OCI-LY3 (cell line): ENCODE measurements at regions not wholly inside any gene's neighbourhood (a gene's known extent, or its start where the extent isn't known, plus 50 kb on each side); places are given as distances from the start of the nearest gene placed in this dataset.

Experiments used
- H2AFZ ChIP-seq: fragments of 200-600, 300-600 bp; shearing (Covaris generic); 2 replicates; pipeline ENCODE4 v1.6.0; 2014; ENCODE audit warnings: antibody characterized with exemption, low read depth, low read length
- H3K27ac ChIP-seq: fragments of 200-600, 300-600 bp; sonication (generic); 2 replicates; pipeline ENCODE4 v1.5.1; 2014; ENCODE audit warnings: mild to moderate bottlenecking, low read length, moderate library complexity, mixed read lengths
- H3K27me3 ChIP-seq: fragments of 200-600, 300-600 bp; sonication (generic); 2 replicates; pipeline ENCODE4 v1.6.1; 2014; ENCODE audit warnings: low read depth, low read length, mixed read lengths
- H3K36me3 ChIP-seq: fragments of 200-600, 300-600 bp; sonication (generic); replicated peaks from 2 replicates; pipeline ENCODE3; 2014; ENCODE audit warnings: low read depth, low read length, mixed read lengths
- H3K4me1 ChIP-seq: fragments of 300-600, 200-600 bp; sonication (generic); 2 replicates; pipeline ENCODE4 v1.6.1; 2014; ENCODE audit warnings: low read length, mixed read lengths
- H3K4me2 ChIP-seq: fragments of 200-600, 300-600 bp; sonication (generic); 2 replicates; pipeline ENCODE4 v1.6.1; 2014; ENCODE audit warnings: low read length, mixed read lengths
- H3K4me3 ChIP-seq: fragments of 300-600, 200-600 bp; sonication (generic); 2 replicates; pipeline ENCODE4 v1.5.1; 2014; ENCODE audit warnings: antibody characterized with exemption, mild to moderate bottlenecking, low read length, moderate library complexity
- H3K79me2 ChIP-seq: fragments of 300-600, 200-600 bp; shearing (Covaris generic); 2 replicates; pipeline ENCODE4 v1.6.1; 2014; ENCODE audit warnings: mild to moderate bottlenecking, low read length, mixed read lengths
- H3K9ac ChIP-seq: fragments of 300-600, 200-600 bp; shearing (Covaris generic); 2 replicates; pipeline ENCODE4 v1.6.0; 2014; ENCODE audit warnings: mild to moderate bottlenecking, low read length, moderate library complexity
- H3K9me3 ChIP-seq: fragments of 200-600, 300-600 bp; shearing (Covaris generic); 2 replicates; pipeline ENCODE4 v1.6.1; 2014; ENCODE audit warnings: low read length, mixed read lengths; ENCODE audit not compliant: insufficient read depth
- H4K20me1 ChIP-seq: fragments of 200-600, 300-600 bp; sonication (generic); 2 replicates; pipeline ENCODE4 v1.6.1; 2016; ENCODE audit warnings: low read length, mixed read lengths; ENCODE audit not compliant: insufficient read depth
- EZH2phosphoT487 ChIP-seq: fragments of 200-600 bp; shearing (Covaris generic); IDR thresholded peaks from 2 replicates; pipeline ENCODE4 v1.6.1; 2018; ENCODE audit warnings: antibody characterized with exemption, mixed run types, low read depth
- TF ChIP-seq, protein P1 (sequence below): fragments of 200-600, 300-600 bp; sonication (generic); IDR thresholded peaks from 2 replicates; pipeline ENCODE4 v1.5.1; 2014; ENCODE audit warnings: antibody characterized with exemption, low read length, low read depth

DNA sequence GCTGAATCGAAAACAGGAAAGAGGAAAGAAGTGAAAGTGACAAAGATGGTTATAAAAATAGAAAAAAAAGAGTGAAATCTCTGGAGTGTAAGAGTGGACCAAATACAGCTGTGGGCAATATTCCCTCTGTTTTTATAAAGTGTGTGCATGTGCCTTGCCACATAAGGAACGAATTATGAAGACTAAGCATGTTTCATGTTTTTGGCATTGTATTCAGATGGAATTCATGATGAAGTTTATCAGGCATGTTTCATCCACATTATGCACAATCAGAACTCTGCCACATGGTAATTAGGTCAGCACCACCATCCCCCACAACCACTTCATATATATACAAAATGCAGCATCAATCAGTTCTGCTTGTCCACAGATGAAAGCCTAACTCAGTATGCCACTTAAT is 348.0 kb downstream of the ZNF608 start:
- Histone ChIP-seq H3K36me3 (no peaks in the 10 kb centered on the region), H3K9me3 (no peaks in the 10 kb centered on the region), H3K4me3 (no peak overlapping the region), H2AFZ (no peak overlapping the region), H4K20me1 (no peaks in the 10 kb centered on the region), H3K27ac (no peak overlapping the region), H3K79me2 (no peaks in the 10 kb centered on the region), H3K4me2 (no peak overlapping the region), H3K4me1 (no peaks in the 10 kb centered on the region), H3K9ac (no peak overlapping the region), H3K27me3 (no peaks in the 10 kb centered on the region)
- no peak for TF ChIP-seq EZH2phosphoT487
- TF ChIP-seq, protein P1, sequence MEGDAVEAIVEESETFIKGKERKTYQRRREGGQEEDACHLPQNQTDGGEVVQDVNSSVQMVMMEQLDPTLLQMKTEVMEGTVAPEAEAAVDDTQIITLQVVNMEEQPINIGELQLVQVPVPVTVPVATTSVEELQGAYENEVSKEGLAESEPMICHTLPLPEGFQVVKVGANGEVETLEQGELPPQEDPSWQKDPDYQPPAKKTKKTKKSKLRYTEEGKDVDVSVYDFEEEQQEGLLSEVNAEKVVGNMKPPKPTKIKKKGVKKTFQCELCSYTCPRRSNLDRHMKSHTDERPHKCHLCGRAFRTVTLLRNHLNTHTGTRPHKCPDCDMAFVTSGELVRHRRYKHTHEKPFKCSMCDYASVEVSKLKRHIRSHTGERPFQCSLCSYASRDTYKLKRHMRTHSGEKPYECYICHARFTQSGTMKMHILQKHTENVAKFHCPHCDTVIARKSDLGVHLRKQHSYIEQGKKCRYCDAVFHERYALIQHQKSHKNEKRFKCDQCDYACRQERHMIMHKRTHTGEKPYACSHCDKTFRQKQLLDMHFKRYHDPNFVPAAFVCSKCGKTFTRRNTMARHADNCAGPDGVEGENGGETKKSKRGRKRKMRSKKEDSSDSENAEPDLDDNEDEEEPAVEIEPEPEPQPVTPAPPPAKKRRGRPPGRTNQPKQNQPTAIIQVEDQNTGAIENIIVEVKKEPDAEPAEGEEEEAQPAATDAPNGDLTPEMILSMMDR = no peak

DNA sequence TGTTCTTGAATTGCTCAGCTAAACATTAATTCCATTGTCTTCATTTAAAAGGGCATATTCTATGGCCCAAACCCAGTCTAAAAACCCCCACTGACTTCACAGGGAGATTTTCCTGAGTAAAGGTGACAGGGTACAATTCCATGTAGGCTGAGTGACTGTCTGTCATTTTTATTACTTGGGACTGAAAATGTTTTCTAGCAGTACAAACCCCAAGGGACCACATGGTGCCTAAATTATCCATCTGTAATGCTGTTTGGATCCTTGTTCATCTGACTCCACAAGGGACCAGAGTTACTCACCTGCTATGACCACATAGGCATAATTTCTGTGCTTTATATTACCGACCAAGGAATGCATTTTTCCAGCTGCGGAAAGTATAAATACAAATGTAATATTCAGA is 349.1 kb downstream of the ZNF608 start:
- H3K4me1 ChIP-seq = no peaks in the 10 kb centered on the region
- no peak overlapping the region for H2AFZ ChIP-seq
- H3K79me2 ChIP-seq = no peaks in the 10 kb centered on the region
- no peak overlapping the region for H3K4me2 ChIP-seq
- H4K20me1 ChIP-seq = no peaks in the 10 kb centered on the region
- H3K27ac ChIP-seq = no peak overlapping the region
- H3K36me3 ChIP-seq = no peaks in the 10 kb centered on the region
- H3K9ac ChIP-seq = no peak overlapping the region
- TF ChIP-seq EZH2phosphoT487 = no peak
- TF ChIP-seq, protein P1 = no peak
- no peaks in the 10 kb centered on the region for H3K9me3 ChIP-seq
- H3K27me3 ChIP-seq = no peaks in the 10 kb centered on the region
- no peak overlapping the region for H3K4me3 ChIP-seq

DNA sequence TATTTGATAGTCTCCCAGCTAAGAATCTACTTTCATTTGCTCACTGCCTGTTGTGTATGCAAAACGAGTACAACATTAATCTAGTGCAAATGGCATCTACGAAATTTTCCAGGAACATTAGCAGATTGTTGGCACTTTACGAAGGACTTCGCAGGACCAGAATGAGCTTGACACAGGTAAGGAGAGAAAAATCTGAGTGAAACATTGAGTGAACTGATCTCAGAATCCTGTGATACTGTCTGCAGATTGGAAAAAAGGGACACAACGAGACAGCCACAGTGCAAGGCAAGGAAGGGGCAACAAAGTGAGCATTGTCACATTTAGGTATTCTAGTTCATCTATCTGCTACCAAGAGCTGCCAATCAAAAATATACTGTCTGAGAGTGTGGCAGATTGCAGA is 350.5 kb downstream of the ZNF608 start:
- Histone ChIP-seq H3K4me1 (no peaks in the 10 kb centered on the region), H3K27me3 (no peaks in the 10 kb centered on the region), H3K79me2 (no peaks in the 10 kb centered on the region), H3K9me3 (no peaks in the 10 kb centered on the region), H3K9ac (no peak overlapping the region), H3K36me3 (no peaks in the 10 kb centered on the region), H3K27ac (no peak overlapping the region), H2AFZ (no peak overlapping the region), H4K20me1 (no peaks in the 10 kb centered on the region), H3K4me2 (no peak overlapping the region), H3K4me3 (no peak overlapping the region)
- no peak for TF ChIP-seq EZH2phosphoT487
- TF ChIP-seq, protein P1 = no peak

DNA sequence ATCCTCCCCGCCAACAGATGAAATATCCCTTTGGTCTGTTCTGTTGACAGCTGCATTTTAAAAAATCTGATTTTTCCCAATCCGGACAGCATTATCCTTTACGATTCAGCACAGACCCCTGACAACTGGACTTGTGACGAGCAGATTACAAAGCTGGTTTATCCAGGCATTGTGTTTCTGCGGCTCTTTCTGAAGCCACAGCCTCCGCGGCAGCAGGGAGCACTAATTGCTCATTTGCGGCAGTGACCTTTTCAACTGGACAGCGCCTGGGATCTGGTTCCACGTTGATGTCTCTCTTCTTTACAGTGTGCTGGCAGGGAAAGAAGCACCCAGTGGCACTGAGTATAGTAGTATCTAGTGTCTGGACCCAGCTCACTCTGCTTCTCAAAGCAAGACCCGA is 351.2 kb downstream of the ZNF608 start:
- Histone ChIP-seq H3K9me3 (no peaks in the 10 kb centered on the region; the same call in 1 of the 2 replicates), H2AFZ (no peak overlapping the region)
- TF ChIP-seq, protein P1 = no peak
- no peak for TF ChIP-seq EZH2phosphoT487

More for the DNA sequence above, 351.2 kb downstream of the ZNF608 start:
- H3K79me2 ChIP-seq = no peaks in the 10 kb centered on the region
- H3K27ac ChIP-seq = no peak overlapping the region
- H3K4me2 ChIP-seq = no peak overlapping the region
- no peak overlapping the region for H3K9ac ChIP-seq
- H3K36me3 ChIP-seq = no peaks in the 10 kb centered on the region
- no peak overlapping the region for H3K4me3 ChIP-seq
- no peaks in the 10 kb centered on the region for H3K27me3 ChIP-seq
- H3K4me1 ChIP-seq = no peaks in the 10 kb centered on the region
- H4K20me1 ChIP-seq = no peaks in the 10 kb centered on the region
